ENCODE measurements at regions not wholly inside any gene's neighbourhood (a gene's known extent, or its start where the extent isn't known, plus 50 kb on each side); places are given as distances from the start of the nearest gene placed in this dataset.

DNA sequence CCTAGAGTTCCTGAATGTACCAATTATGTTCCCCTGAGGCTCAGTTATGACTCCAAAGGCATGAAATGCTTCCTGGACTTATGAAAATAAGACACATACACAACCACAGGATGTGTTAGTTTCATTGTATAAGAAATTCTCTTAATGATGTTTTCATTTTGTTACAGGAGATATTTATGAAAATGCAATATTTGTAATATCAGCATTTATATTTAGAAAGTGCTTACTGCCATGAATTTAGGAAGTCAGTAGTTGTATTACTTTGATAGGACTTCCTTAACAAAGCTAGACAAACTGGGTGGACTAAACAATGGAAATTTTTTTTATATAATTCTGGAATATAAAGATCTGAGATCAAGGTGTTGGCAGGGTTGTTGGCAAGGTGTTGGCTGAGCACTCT, 572.1 kb upstream of the IGFBP7 start:
- no peak for TF ChIP-seq EZH2 (IDR thresholded peaks at IDR 0.05; ENCODE audit: borderline replicate concordance, low read length)
- TF ChIP-seq, protein P1, sequence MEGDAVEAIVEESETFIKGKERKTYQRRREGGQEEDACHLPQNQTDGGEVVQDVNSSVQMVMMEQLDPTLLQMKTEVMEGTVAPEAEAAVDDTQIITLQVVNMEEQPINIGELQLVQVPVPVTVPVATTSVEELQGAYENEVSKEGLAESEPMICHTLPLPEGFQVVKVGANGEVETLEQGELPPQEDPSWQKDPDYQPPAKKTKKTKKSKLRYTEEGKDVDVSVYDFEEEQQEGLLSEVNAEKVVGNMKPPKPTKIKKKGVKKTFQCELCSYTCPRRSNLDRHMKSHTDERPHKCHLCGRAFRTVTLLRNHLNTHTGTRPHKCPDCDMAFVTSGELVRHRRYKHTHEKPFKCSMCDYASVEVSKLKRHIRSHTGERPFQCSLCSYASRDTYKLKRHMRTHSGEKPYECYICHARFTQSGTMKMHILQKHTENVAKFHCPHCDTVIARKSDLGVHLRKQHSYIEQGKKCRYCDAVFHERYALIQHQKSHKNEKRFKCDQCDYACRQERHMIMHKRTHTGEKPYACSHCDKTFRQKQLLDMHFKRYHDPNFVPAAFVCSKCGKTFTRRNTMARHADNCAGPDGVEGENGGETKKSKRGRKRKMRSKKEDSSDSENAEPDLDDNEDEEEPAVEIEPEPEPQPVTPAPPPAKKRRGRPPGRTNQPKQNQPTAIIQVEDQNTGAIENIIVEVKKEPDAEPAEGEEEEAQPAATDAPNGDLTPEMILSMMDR (IDR thresholded peaks at IDR 0.05; ENCODE audit: low read length): no peak

Measured in OCI-LY1 (cell line).